22Rv1 (cell line): ENCODE measurements at regions not wholly inside any gene's neighbourhood (a gene's known extent, or its start where the extent isn't known, plus 50 kb on each side); places are given as distances from the start of the nearest gene placed in this dataset.

Experiments
- H3K27ac ChIP-seq: fragments of 450-650 bp; 2 replicates; pipeline ENCODE4 v1.5.1; 2017
- ZFX ChIP-seq: fragments of 450-650 bp; IDR thresholded peaks from 2 replicates; pipeline ENCODE4 v1.6.1; 2017; ENCODE audit warnings: antibody characterized with exemption, borderline replicate concordance
- TF ChIP-seq, protein P1 (sequence below): fragments of 450-650 bp; IDR thresholded peaks from 2 replicates; pipeline ENCODE4 v1.5.1; 2017; ENCODE audit warnings: mild to moderate bottlenecking

DNA sequence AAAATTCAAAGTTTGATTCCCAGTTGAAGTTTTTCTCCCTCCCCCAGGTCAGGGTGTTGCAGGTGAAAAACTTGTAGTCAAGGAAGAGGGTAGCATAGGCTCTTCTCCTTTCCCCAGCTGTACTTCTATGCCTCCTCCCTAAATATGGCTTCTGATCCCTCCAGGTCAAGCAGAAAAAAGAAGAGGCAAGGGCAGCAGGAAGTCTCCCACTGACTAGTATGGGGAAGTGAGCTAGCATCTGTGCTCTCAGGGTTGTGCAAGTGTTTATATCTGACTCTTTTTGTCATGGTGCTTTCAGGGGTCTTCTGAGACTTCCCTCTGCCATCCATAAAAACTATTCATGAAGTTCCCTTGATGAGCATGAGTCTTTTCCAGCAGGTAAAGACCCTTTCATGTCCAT is 76.0 kb downstream of the ATPSCKMT start:
- H3K27ac ChIP-seq: no peak overlapping the region
- TF ChIP-seq, protein P1, sequence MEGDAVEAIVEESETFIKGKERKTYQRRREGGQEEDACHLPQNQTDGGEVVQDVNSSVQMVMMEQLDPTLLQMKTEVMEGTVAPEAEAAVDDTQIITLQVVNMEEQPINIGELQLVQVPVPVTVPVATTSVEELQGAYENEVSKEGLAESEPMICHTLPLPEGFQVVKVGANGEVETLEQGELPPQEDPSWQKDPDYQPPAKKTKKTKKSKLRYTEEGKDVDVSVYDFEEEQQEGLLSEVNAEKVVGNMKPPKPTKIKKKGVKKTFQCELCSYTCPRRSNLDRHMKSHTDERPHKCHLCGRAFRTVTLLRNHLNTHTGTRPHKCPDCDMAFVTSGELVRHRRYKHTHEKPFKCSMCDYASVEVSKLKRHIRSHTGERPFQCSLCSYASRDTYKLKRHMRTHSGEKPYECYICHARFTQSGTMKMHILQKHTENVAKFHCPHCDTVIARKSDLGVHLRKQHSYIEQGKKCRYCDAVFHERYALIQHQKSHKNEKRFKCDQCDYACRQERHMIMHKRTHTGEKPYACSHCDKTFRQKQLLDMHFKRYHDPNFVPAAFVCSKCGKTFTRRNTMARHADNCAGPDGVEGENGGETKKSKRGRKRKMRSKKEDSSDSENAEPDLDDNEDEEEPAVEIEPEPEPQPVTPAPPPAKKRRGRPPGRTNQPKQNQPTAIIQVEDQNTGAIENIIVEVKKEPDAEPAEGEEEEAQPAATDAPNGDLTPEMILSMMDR: no peak
- TF ChIP-seq ZFX: no peak

DNA sequence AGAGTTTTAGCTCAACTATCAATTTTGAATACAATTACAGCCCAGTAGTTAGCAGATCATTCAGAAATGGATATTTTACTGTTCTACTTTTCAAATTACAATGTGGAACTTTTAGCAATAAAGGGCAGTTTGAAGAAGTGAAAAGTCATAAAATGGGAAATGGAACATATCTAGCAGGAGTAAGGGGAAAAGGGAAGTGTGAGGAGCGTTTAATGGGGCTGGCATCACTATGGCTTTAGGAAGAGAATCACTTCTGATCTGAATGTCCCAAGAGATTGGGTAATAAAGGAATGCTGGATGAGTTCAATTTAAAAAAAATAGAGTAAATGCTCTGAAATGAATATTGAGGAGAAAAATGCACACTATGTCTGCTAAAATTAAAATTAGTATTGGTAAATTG is 77.4 kb downstream of the ATPSCKMT start:
- H3K27ac ChIP-seq: no peak overlapping the region
- TF ChIP-seq, protein P1: no peak
- TF ChIP-seq ZFX: no peak

DNA sequence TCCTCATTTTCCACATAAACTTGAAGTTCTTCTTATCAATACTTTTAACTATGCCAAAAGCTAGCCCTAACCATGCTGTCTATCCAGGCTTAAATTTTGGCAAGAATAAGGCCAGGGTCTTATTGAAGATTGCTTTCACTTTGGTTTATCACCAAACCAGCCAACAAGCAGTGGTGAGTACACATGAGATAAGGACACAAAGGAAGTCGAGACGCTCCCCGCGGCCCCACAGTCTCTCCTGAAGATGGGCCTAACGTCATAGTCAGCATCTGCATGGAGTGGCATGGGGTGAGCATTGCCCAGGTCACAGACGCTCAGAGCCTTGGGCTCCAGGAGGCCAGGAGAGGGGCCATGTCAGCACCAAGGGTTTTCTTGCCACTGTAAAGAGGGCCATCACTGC is 80.3 kb downstream of the ATPSCKMT start:
- no peak overlapping the region for H3K27ac ChIP-seq
- no peak for TF ChIP-seq ZFX
- TF ChIP-seq, protein P1: no peak

DNA sequence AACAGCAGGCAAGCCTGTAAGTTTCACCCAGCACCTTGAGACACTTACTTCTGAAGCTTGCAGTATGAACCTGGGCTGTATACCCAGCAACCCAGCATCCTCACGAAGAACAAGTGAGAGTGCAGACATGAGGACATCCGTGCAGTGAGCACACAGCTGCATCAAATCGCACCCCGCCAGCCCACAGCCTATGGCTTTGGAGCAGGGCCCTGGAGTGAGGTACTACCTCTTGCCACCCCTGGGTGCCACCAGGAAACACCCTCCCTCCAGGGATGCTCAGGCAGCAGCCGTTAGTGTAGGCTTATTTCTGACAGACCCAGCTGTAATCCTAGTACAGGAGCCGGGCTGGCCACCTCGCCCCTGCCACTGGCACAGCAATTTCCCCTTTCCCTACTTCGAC is 81.4 kb downstream of the ATPSCKMT start:
- TF ChIP-seq ZFX: no peak
- TF ChIP-seq, protein P1: no peak
- H3K27ac ChIP-seq: no peak overlapping the region

DNA sequence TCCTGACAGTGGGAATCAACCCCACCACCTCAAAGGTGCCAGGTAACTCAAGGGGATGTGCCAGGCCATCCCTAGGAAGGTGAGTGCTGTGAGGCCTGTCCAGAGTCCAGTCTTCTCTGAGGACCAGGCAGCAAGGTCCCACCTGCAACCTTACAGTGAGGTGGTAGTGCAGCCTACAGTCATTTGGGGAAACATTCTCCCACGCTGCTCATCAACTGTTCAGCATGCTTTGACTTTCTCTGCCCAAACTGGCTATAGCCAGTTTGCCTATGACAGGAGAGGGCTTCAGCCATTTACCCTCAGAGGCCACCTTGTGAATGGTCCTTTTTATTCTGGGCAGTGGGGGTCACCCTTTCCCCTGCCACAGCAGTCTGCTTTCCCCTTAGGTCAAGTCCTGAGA is 81.9 kb downstream of the ATPSCKMT start:
- TF ChIP-seq, protein P1: no peak
- TF ChIP-seq ZFX: no peak
- no peak overlapping the region for H3K27ac ChIP-seq

DNA sequence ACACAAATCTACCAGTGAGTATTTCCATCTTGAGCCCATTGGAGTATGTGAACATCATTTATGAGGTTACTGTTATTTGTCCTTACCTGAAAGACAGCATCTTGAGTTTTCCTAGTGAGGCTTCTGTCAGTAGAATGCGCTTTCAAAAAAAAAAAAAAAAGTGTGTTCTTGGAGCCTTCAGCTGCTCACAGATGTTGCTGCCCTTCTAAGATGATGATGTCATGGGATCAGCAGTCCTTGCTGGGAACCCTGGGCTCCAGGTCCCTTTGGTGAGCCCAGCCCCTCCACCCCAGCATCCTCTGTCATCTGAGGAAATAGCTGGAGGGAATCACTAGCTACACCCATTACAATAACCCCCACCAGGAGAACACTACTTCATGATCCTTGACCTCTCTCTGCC is 83.3 kb downstream of the ATPSCKMT start:
- H3K27ac ChIP-seq: no peak overlapping the region
- TF ChIP-seq ZFX: no peak
- TF ChIP-seq, protein P1: no peak

DNA sequence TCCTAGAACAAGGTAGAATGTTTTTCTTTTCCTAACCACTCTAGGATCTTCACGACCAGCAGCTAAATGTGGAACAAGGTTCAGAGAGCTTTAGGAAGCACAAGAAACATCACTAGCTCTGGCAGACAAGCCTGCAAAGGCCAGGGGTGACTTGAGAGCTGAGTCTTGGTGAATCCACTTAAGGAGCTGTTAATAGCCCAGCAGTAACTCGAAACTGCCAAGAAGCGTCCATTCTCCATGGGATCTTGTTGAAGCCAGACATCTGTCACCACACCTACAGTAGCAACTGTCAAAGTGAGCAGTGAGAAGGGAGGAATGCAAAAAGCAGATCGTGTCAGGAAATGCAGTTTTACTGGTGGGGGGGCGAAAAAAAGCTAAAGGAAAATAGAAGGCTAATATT is 87.2 kb downstream of the ATPSCKMT start:
- TF ChIP-seq, protein P1: no peak
- TF ChIP-seq ZFX: no peak
- no peak overlapping the region for H3K27ac ChIP-seq
